ENCODE measurements at regions not wholly inside any gene's neighbourhood (a gene's known extent, or its start where the extent isn't known, plus 50 kb on each side); places are given as distances from the start of the nearest gene placed in this dataset.

GRCh38 chr6:120219339-120219738 lies 869.8 kb upstream of the MAN1A1 start:
- Histone ChIP-seq H3K27me3 (no peaks in the 10 kb centered on the region), H3K4me1 (no peaks in the 10 kb centered on the region), H3K4me3 (no peak overlapping the region), H3K27ac (no peak overlapping the region), H3K9me3 (no peaks in the 10 kb centered on the region), H3K36me3 (no peaks in the 10 kb centered on the region)
- DNase-seq, result no peak
- intact Hi-C loops (cut with DNase I; ENCODE audit: low total_unique reads), result no loop called here
- TF ChIP-seq CTCF (IDR thresholded peaks at IDR 0.05), result no peak

GRCh38 chr6:120214088-120214499 lies 864.5 kb upstream of the MAN1A1 start:
- no peaks in the 10 kb centered on the region for H3K36me3 ChIP-seq
- H3K27ac ChIP-seq, result no peak overlapping the region
- no peak overlapping the region for H3K4me3 ChIP-seq
- H3K9me3 ChIP-seq, result no peaks in the 10 kb centered on the region
- DNase-seq, result no peak
- no peaks in the 10 kb centered on the region for H3K27me3 ChIP-seq
- no peak for TF ChIP-seq CTCF (IDR thresholded peaks at IDR 0.05)
- intact Hi-C loops (cut with DNase I; ENCODE audit: low total_unique reads), result no loop called here
- no peaks in the 10 kb centered on the region for H3K4me1 ChIP-seq

DNA sequence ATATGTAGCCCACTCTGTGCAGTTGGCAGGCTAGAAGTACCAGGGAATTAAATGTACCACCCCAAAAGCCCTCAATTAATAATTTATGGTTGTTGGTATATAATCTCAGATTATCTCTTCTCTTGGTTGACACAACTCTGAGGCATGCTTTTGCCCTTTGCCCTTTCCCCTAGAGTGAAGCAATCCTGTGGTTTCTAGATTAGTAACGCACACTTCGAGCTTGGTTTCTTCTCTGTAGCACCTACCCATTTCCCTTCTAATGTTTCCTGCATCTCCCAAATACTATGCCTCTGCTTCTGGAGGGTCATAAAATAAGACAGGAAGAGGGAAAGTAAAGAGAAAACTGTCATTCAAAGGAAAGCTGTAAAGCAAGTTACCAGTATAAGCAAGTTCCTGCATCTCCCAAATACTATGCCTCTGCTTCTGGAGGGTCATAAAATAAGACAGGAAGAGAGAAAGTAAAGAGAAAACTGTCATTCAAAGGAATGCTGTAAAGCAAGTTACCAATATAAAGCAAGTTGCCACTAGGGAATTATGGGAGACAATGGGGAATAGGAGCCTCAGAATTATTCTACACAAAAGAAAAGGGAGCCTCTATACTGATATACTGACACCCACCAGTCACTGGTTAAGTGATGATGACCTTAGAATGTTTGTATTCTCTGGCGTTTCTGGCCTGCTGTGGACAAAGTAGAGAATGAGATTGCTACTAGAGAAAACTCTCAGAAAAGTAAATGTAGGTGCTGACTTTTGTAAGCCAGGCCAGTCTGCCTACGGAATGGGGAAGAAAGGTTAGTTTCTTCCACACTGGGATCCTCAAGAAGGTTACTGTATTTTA lies 862.6 kb upstream of the MAN1A1 start:
- intact Hi-C loops (cut with DNase I; ENCODE audit: low total_unique reads), result no loop called here
- no peak overlapping the region for H3K27ac ChIP-seq
- H3K9me3 ChIP-seq, result no peaks in the 10 kb centered on the region
- no peaks in the 10 kb centered on the region for H3K36me3 ChIP-seq
- no peak overlapping the region for H3K4me3 ChIP-seq
- no peak for DNase-seq
- no peaks in the 10 kb centered on the region for H3K27me3 ChIP-seq
- TF ChIP-seq CTCF (IDR thresholded peaks at IDR 0.05), result no peak
- H3K4me1 ChIP-seq, result no peaks in the 10 kb centered on the region

- Histone ChIP-seq H3K27ac (no peak overlapping the region), H3K9me3 (no peaks in the 10 kb centered on the region), H3K4me1 (no peaks in the 10 kb centered on the region), H3K4me3 (no peak overlapping the region), H3K36me3 (no peaks in the 10 kb centered on the region), H3K27me3 (no peaks in the 10 kb centered on the region)
- no peak for DNase-seq
- intact Hi-C loops (cut with DNase I; ENCODE audit: low total_unique reads), result no loop called here
- no peak for TF ChIP-seq CTCF (IDR thresholded peaks at IDR 0.05)
These were observed 853.3 kb upstream of the MAN1A1 start for GRCh38 chr6:120202878-120203277.

DNA sequence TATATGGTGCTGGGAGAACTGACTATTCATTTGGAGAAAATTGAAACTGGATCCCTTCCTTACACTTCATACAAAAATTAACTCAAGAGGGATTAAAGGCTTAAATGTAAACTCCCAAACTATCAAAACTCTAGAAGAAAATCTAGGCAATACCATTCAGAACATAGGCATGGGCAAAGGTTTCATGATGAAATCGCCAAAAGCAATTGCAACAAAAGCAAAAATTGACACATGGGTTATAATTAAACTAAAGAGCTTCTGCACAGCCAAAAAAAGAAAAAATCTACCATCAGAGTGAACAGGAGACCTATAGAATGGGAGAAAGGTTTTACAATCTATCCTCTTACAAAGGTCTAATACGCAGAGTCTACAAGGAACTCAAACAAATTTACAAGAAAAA lies 851.3 kb upstream of the MAN1A1 start:
- H3K27ac ChIP-seq, result no peak overlapping the region
- no peak for TF ChIP-seq CTCF (IDR thresholded peaks at IDR 0.05)
- H3K9me3 ChIP-seq, result no peaks in the 10 kb centered on the region
- no peaks in the 10 kb centered on the region for H3K4me1 ChIP-seq
- H3K36me3 ChIP-seq, result no peaks in the 10 kb centered on the region
- H3K27me3 ChIP-seq, result no peaks in the 10 kb centered on the region
- no peak for DNase-seq
- H3K4me3 ChIP-seq, result no peak overlapping the region
- intact Hi-C loops (cut with DNase I; ENCODE audit: low total_unique reads), result no loop called here

Data from tibial artery (tissue), 4 donors.